H9 (cell line): ENCODE measurements at regions not wholly inside any gene's neighbourhood (a gene's known extent, or its start where the extent isn't known, plus 50 kb on each side); places are given as distances from the start of the nearest gene placed in this dataset.

Experiments used
- DNase-seq: peaks from one replicate; pipeline ENCODE4 v3.0.0-alpha.2; 2017
- H2AFZ ChIP-seq: one replicate; pipeline ENCODE4 v1.6.1; 2013; ENCODE audit warnings: mild to moderate bottlenecking, low read length, control low read depth, moderate library complexity
- H2AK5ac ChIP-seq: 2 replicates; pipeline ENCODE4 v1.6.1; 2013; ENCODE audit warnings: low read length, control low read depth, mixed read lengths; ENCODE audit not compliant: insufficient read length
- H2BK120ac ChIP-seq: one replicate; pipeline ENCODE4 v1.6.1; 2013; ENCODE audit warnings: low read depth, mild to moderate bottlenecking, low read length, control low read depth, inconsistent platforms; ENCODE audit not compliant: poor library complexity, severe bottlenecking
- H2BK12ac ChIP-seq: 2 replicates; pipeline ENCODE4 v1.6.1; 2013; ENCODE audit warnings: low read length, control low read depth, mixed read lengths, low read depth; ENCODE audit not compliant: insufficient read length
- H2BK15ac ChIP-seq: 2 replicates; pipeline ENCODE4 v1.6.1; 2013; ENCODE audit warnings: low read depth, low read length, control low read depth
- H2BK20ac ChIP-seq: one replicate; pipeline ENCODE4 v1.6.1; 2013; ENCODE audit warnings: low read depth, mild to moderate bottlenecking, low read length, control low read depth, inconsistent platforms; ENCODE audit not compliant: poor library complexity, severe bottlenecking
- H2BK5ac ChIP-seq: 2 replicates; pipeline ENCODE4 v1.6.1; 2013; ENCODE audit warnings: low read length, control low read depth, mixed read lengths; ENCODE audit not compliant: insufficient read length
- H3K14ac ChIP-seq: 2 replicates; pipeline ENCODE4 v1.6.1; 2013; ENCODE audit warnings: low read length, control low read depth; ENCODE audit not compliant: insufficient read depth
- H3K18ac ChIP-seq: 2 replicates; pipeline ENCODE4 v1.6.1; 2013; ENCODE audit warnings: low read depth, mild to moderate bottlenecking, mixed read lengths, low read length, control low read depth; ENCODE audit not compliant: insufficient read length
- H3K23ac ChIP-seq: 2 replicates; pipeline ENCODE4 v1.6.1; 2013; ENCODE audit warnings: low read length, control low read depth, mixed read lengths, low read depth; ENCODE audit not compliant: insufficient read length
- H3K23me2 ChIP-seq: 2 replicates; pipeline ENCODE4 v1.6.1; 2013; ENCODE audit warnings: low read depth, mild to moderate bottlenecking, mixed read lengths, low read length, control low read depth; ENCODE audit not compliant: insufficient read length, poor library complexity, severe bottlenecking
- H3K27ac ChIP-seq: 2 replicates; pipeline ENCODE4 v1.5.1; 2013; ENCODE audit warnings: low read length, control low read depth, mixed read lengths, low read depth; ENCODE audit not compliant: insufficient read length
- H3K27me3 ChIP-seq: 2 replicates; pipeline ENCODE4 v1.6.1; 2013; ENCODE audit warnings: low read length, control low read depth, inconsistent platforms; ENCODE audit not compliant: insufficient read depth
- H3K4ac ChIP-seq: 2 replicates; pipeline ENCODE4 v1.6.1; 2013; ENCODE audit warnings: low read depth, mild to moderate bottlenecking, control low read depth, inconsistent platforms, low read length, moderate library complexity
- H3K4me1 ChIP-seq: 2 replicates; pipeline ENCODE4 v1.6.1; 2013; ENCODE audit warnings: low read length, control low read depth, inconsistent platforms; ENCODE audit not compliant: insufficient read depth
- H3K4me2 ChIP-seq: 2 replicates; pipeline ENCODE4 v1.6.1; 2013; ENCODE audit warnings: low read length, control low read depth, mixed read lengths; ENCODE audit not compliant: insufficient read length, insufficient read depth
- H3K56ac ChIP-seq: 2 replicates; pipeline ENCODE4 v1.6.1; 2013; ENCODE audit warnings: low read depth, mild to moderate bottlenecking, mixed read lengths, low read length, control low read depth; ENCODE audit not compliant: insufficient read length
- H3K79me1 ChIP-seq: 2 replicates; pipeline ENCODE4 v1.6.1; 2013; ENCODE audit warnings: low read depth, mild to moderate bottlenecking, moderate library complexity, low read length, control low read depth, inconsistent platforms; ENCODE audit not compliant: insufficient read depth, poor library complexity, severe bottlenecking
- H3K79me2 ChIP-seq: 2 replicates; pipeline ENCODE4 v1.6.1; 2013; ENCODE audit warnings: low read length, control low read depth, inconsistent platforms; ENCODE audit not compliant: insufficient read depth
- H3K9ac ChIP-seq: 2 replicates; pipeline ENCODE4 v1.6.1; 2013; ENCODE audit warnings: low read length, control low read depth, mixed read lengths; ENCODE audit not compliant: insufficient read length; ENCODE audit errors: extremely low read depth
- H3K9me3 ChIP-seq: one replicate; pipeline ENCODE4 v1.6.1; 2013; ENCODE audit warnings: low read depth, low read length, inconsistent platforms; ENCODE audit not compliant: control insufficient read depth
- H3T11ph ChIP-seq: one replicate; pipeline ENCODE4 v1.6.1; 2013; ENCODE audit warnings: mild to moderate bottlenecking, low read length, control low read depth, inconsistent platforms
- H4K20me1 ChIP-seq: one replicate; pipeline ENCODE4 v1.6.1; 2013; ENCODE audit not compliant: control insufficient read depth, insufficient read length, insufficient read depth
- H4K5ac ChIP-seq: 2 replicates; pipeline ENCODE4 v1.6.1; 2013; ENCODE audit warnings: low read depth, mild to moderate bottlenecking, mixed read lengths, low read length, control low read depth; ENCODE audit not compliant: insufficient read length
- H4K8ac ChIP-seq: replicated peaks from 2 replicates; pipeline ENCODE4 v1.6.1; 2013; ENCODE audit warnings: low read length, control low read depth, mixed read lengths, low read depth; ENCODE audit not compliant: insufficient read length
- H4K91ac ChIP-seq: 2 replicates; pipeline ENCODE4 v1.6.1; 2013; ENCODE audit warnings: low read depth, mild to moderate bottlenecking, moderate library complexity, mixed read lengths, low read length, control low read depth; ENCODE audit not compliant: insufficient read length
- H3K27ac Mint-ChIP-seq, 3 experiments: 2 replicates in 2 of 3; 3 replicates in 1 of 3; pipeline ENCODE4 v1.8.0; 2020 to 2021; ENCODE audit warnings: mixed read lengths in 3 of 3, mild to moderate bottlenecking in 1 of 3, moderate library complexity in 1 of 3
- H3K27me3 Mint-ChIP-seq: 2 replicates; pipeline ENCODE4 v1.8.0; 2021; ENCODE audit warnings: low read depth, mild to moderate bottlenecking, moderate library complexity, mixed read lengths
- H3K36me3 Mint-ChIP-seq, 3 experiments: 2 replicates in 2 of 3; 3 replicates in 1 of 3; pipeline ENCODE4 v1.8.0; 2020 to 2021; ENCODE audit warnings: low read depth in 3 of 3, mixed read lengths in 3 of 3; ENCODE audit not compliant: insufficient read depth in 1 of 3
- H3K4me1 Mint-ChIP-seq, 2 experiments: 2 replicates each; pipeline ENCODE4 v1.8.0; 2020; ENCODE audit warnings: mixed read lengths in 2 of 2
- H3K4me3 Mint-ChIP-seq, 2 experiments: 2 replicates in 1 of 2; 3 replicates in 1 of 2; pipeline ENCODE4 v1.8.0; 2020 to 2021; ENCODE audit warnings: mild to moderate bottlenecking in 2 of 2, mixed read lengths in 2 of 2, moderate library complexity in 1 of 2
- H3K9me3 Mint-ChIP-seq, 2 experiments: 2 replicates in 1 of 2; 3 replicates in 1 of 2; pipeline ENCODE4 v1.8.0; 2020; ENCODE audit warnings: mild to moderate bottlenecking in 2 of 2, mixed read lengths in 2 of 2, moderate library complexity in 1 of 2
- WGBS: extraction: QIAGEN DNeasy Blood & Tissue Kit; methylation state at CpG from one replicate; pipeline ENCODE4 v1.1.7; 2013; ENCODE audit warnings: missing lambda C conversion rate, low lambda C conversion rate, mixed read lengths; ENCODE audit not compliant: insufficient read length; ENCODE audit errors: extremely low coverage; 5-methylcytosine and 5-hydroxymethylcytosine counted together
- TF ChIP-seq, protein P1 (sequence below): fragments of 200-600 bp; sonication (generic); conservative IDR thresholded peaks from 3 replicates; pipeline ENCODE4 v1.8.0; 2021; ENCODE audit warnings: antibody characterized with exemption, mild to moderate bottlenecking

DNA sequence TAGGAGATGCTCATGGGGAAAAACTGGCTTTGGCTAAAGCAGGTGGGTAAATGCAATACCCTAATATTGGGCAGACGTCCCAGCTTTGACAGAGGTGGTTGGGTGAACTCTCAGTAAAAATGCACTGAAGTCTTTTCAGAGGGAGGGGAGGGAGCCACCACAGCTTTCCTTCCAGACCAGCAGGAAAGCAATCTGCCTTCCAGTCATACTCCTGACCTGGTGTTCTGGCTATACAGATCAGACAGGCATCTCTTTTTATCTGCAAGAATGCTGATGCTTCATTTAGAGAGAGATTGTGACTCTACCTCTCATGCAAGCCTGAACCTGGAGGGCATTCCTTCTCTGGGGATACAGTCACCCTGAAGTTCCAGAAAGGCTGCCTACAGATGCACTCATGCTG lies 52.6 kb upstream of the ICA1 start:
- H3K4me1 ChIP-seq: no peaks in the 10 kb centered on the region
- H4K8ac ChIP-seq: no peak overlapping the region
- H3K9me3 Mint-ChIP-seq: peaks cover 25 to 35% of the 10 kb centered on the region in 2 experiments
- H2BK20ac ChIP-seq: no peak overlapping the region
- no peaks in the 10 kb centered on the region for H4K20me1 ChIP-seq
- no peak overlapping the region for H2BK15ac ChIP-seq
- no peak overlapping the region for H3K14ac ChIP-seq
- WGBS: no CpG with 5 or more reads among the region's 1 CpG
- no peak overlapping the region for H3T11ph ChIP-seq
- no peaks in the 10 kb centered on the region for H3K79me2 ChIP-seq
- H3K4ac ChIP-seq: no peak overlapping the region
- no peak overlapping the region for H3K9ac ChIP-seq
- peaks cover 5% of the 10 kb centered on the region for H3K9me3 ChIP-seq
- H2BK120ac ChIP-seq: no peak overlapping the region
- H3K27ac Mint-ChIP-seq: no peak overlapping the region
- H4K5ac ChIP-seq: no peak overlapping the region
- no peak for DNase-seq
- H3K4me2 ChIP-seq: no peak overlapping the region
- H2AFZ ChIP-seq: no peak overlapping the region
- H3K4me3 Mint-ChIP-seq: no peak overlapping the region
- H2BK12ac ChIP-seq: no peak overlapping the region
- TF ChIP-seq, protein P1, sequence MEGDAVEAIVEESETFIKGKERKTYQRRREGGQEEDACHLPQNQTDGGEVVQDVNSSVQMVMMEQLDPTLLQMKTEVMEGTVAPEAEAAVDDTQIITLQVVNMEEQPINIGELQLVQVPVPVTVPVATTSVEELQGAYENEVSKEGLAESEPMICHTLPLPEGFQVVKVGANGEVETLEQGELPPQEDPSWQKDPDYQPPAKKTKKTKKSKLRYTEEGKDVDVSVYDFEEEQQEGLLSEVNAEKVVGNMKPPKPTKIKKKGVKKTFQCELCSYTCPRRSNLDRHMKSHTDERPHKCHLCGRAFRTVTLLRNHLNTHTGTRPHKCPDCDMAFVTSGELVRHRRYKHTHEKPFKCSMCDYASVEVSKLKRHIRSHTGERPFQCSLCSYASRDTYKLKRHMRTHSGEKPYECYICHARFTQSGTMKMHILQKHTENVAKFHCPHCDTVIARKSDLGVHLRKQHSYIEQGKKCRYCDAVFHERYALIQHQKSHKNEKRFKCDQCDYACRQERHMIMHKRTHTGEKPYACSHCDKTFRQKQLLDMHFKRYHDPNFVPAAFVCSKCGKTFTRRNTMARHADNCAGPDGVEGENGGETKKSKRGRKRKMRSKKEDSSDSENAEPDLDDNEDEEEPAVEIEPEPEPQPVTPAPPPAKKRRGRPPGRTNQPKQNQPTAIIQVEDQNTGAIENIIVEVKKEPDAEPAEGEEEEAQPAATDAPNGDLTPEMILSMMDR: no peak
- H3K56ac ChIP-seq: no peak overlapping the region
- no peaks in the 10 kb centered on the region for H3K23me2 ChIP-seq
- H3K23ac ChIP-seq: no peak overlapping the region
- no peak overlapping the region for H2AK5ac ChIP-seq
- no peak overlapping the region for H3K27ac ChIP-seq
- H3K18ac ChIP-seq: no peak overlapping the region
- peaks cover 17 to 30% (median 23%) of the 10 kb centered on the region in 3 experiments for H3K36me3 Mint-ChIP-seq
- H3K27me3 Mint-ChIP-seq: no peaks in the 10 kb centered on the region; the same call in 1 of the 2 replicates
- H2BK5ac ChIP-seq: no peak overlapping the region
- no peak overlapping the region for H4K91ac ChIP-seq
- peaks cover 0 to 5% of the 10 kb centered on the region in 2 experiments; a peak in 1 of 4 replicates for H3K4me1 Mint-ChIP-seq
- no peaks in the 10 kb centered on the region for H3K27me3 ChIP-seq
- no peaks in the 10 kb centered on the region for H3K79me1 ChIP-seq
